ENCODE measurements at regions not wholly inside any gene's neighbourhood (a gene's known extent, or its start where the extent isn't known, plus 50 kb on each side); places are given as distances from the start of the nearest gene placed in this dataset.

GRCh38 chr9:13386316-13386715 lies 106.8 kb upstream of the MPDZ start:
- H3K4me3 ChIP-seq (ENCODE audit: control insufficient read depth, low read depth, low read length), result no peak overlapping the region
- no peak for TF ChIP-seq CTCF (IDR thresholded peaks at IDR 0.05; ENCODE audit: control insufficient read depth, insufficient read depth, low read depth, low read length, missing control alignments)

GRCh38 chr9:13383855-13384254 lies 104.4 kb upstream of the MPDZ start:
- H3K4me3 ChIP-seq (ENCODE audit: control insufficient read depth, low read depth, low read length), result no peak overlapping the region
- no peak for DNase-seq (ENCODE audit: low read depth)
- no peak for TF ChIP-seq CTCF (IDR thresholded peaks at IDR 0.05; ENCODE audit: control insufficient read depth, insufficient read depth, low read depth, low read length, missing control alignments)

More at GRCh38 chr9:13386316-13386715, 106.8 kb upstream of the MPDZ start:
- no peak for DNase-seq (ENCODE audit: low read depth)

GRCh38 chr9:13383216-13383615 lies 103.7 kb upstream of the MPDZ start:
- TF ChIP-seq CTCF (IDR thresholded peaks at IDR 0.05; ENCODE audit: control insufficient read depth, insufficient read depth, low read depth, low read length, missing control alignments), result no peak
- DNase-seq (ENCODE audit: low read depth), result no peak
- no peak overlapping the region for H3K4me3 ChIP-seq (ENCODE audit: control insufficient read depth, low read depth, low read length)

GRCh38 chr9:13382595-13382994 lies 103.1 kb upstream of the MPDZ start:
- no peak for TF ChIP-seq CTCF (IDR thresholded peaks at IDR 0.05; ENCODE audit: control insufficient read depth, insufficient read depth, low read depth, low read length, missing control alignments)
- no peak for DNase-seq (ENCODE audit: low read depth)
- no peak overlapping the region for H3K4me3 ChIP-seq (ENCODE audit: control insufficient read depth, low read depth, low read length)

GRCh38 chr9:13380903-13381302 lies 101.4 kb upstream of the MPDZ start:
- no peak for TF ChIP-seq CTCF (IDR thresholded peaks at IDR 0.05; ENCODE audit: control insufficient read depth, insufficient read depth, low read depth, low read length, missing control alignments)
- H3K4me3 ChIP-seq (ENCODE audit: control insufficient read depth, low read depth, low read length), result no peak overlapping the region
- no peak for DNase-seq (ENCODE audit: low read depth)

GRCh38 chr9:13378154-13378553 lies 98.7 kb upstream of the MPDZ start:
- no peak overlapping the region for H3K4me3 ChIP-seq (ENCODE audit: control insufficient read depth, low read depth, low read length)
- no peak for TF ChIP-seq CTCF (IDR thresholded peaks at IDR 0.05; ENCODE audit: control insufficient read depth, insufficient read depth, low read depth, low read length, missing control alignments)
- peak; percentile 8 for DNase-seq (ENCODE audit: low read depth)

All from AG09309 (cell line).